ENCODE measurements at regions not wholly inside any gene's neighbourhood (a gene's known extent, or its start where the extent isn't known, plus 50 kb on each side); places are given as distances from the start of the nearest gene placed in this dataset.

DNA sequence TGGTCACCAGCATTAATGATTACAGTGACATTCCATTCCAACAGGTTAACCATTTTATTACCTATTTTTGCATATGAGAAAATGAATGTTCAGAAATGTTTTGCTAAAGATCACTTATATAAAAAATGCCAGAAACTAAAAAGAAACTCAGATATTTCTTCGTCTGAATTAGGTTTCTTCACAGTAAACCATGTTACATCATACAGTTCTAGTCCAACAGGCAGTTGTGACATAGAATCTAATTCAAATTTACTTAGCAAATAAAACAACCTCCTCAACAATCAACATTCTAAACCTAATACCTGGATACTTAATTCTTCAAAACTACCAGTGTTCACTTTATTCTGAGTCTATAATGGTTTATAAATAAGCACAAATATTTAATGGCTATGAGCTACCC, 416.3 kb upstream of the LRRTM4 start:
- H3K4me1 ChIP-seq (ENCODE audit: control insufficient read depth, extremely low read depth, insufficient read depth, low read length) = no peaks in the 10 kb centered on the region

DNA sequence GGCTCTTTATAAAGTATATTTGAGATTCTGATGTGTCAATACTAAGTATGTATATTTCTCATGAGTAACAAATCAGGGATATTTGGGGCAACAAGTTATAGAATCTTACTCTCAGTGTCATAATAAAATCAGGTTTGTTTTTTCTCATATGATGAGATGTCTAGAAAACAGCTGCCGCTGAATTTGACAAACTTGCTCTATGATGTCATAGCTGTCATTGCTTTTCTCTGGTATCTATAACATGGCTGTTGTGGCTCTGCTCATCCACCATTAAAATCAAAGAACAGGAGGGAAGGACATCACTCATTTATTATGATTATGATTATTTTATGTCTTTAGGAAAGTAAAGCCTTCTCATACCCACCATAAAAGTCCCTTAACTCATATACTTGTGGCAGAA, 417.2 kb upstream of the LRRTM4 start:
- H3K9me3 ChIP-seq (ENCODE audit: control insufficient read depth, insufficient read depth, low read depth, low read length) = no peaks in the 10 kb centered on the region
- no peaks in the 10 kb centered on the region for H3K79me2 ChIP-seq (ENCODE audit: control insufficient read depth, insufficient read depth, low read length)
- DNase-seq (ENCODE audit: low read depth in 2 of 2) = no peak
- no peak overlapping the region for H3K27ac ChIP-seq (ENCODE audit: insufficient read depth, low read length)
- H3K27me3 ChIP-seq (ENCODE audit: control insufficient read depth, insufficient read depth, low read length) = no peaks in the 10 kb centered on the region
- no peak overlapping the region for H3K4me2 ChIP-seq (ENCODE audit: extremely low read depth, insufficient read depth, low read length)
- no peaks in the 10 kb centered on the region for H3K36me3 ChIP-seq (ENCODE audit: control insufficient read depth, insufficient read depth, low read length)
- H2AFZ ChIP-seq (ENCODE audit: low read length) = no peak overlapping the region
- H3K4me3 ChIP-seq (replicated peaks in 1 of 4; ENCODE audit: control extremely low read depth in 1 of 4, insufficient read depth in 1 of 4, low read depth in 3 of 4, low read length in 4 of 4) = no peak overlapping the region
- TF ChIP-seq EZH2 (IDR thresholded peaks at IDR 0.05; ENCODE audit: low read length, missing control alignments) = no peak
- TF ChIP-seq, protein P1, sequence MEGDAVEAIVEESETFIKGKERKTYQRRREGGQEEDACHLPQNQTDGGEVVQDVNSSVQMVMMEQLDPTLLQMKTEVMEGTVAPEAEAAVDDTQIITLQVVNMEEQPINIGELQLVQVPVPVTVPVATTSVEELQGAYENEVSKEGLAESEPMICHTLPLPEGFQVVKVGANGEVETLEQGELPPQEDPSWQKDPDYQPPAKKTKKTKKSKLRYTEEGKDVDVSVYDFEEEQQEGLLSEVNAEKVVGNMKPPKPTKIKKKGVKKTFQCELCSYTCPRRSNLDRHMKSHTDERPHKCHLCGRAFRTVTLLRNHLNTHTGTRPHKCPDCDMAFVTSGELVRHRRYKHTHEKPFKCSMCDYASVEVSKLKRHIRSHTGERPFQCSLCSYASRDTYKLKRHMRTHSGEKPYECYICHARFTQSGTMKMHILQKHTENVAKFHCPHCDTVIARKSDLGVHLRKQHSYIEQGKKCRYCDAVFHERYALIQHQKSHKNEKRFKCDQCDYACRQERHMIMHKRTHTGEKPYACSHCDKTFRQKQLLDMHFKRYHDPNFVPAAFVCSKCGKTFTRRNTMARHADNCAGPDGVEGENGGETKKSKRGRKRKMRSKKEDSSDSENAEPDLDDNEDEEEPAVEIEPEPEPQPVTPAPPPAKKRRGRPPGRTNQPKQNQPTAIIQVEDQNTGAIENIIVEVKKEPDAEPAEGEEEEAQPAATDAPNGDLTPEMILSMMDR (conservative IDR thresholded peaks at IDR 0.05 in 1 of 2, IDR thresholded peaks at IDR 0.05 in 1 of 2; ENCODE audit: low read depth in 1 of 2, low read length in 2 of 2) = no peak
- H3K9ac ChIP-seq (ENCODE audit: insufficient read depth, low read length) = no peak overlapping the region
- H4K20me1 ChIP-seq (ENCODE audit: control insufficient read depth, extremely low read depth, insufficient read depth, low read length) = no peaks in the 10 kb centered on the region
- H3K4me1 ChIP-seq (ENCODE audit: control insufficient read depth, extremely low read depth, insufficient read depth, low read length) = no peaks in the 10 kb centered on the region

More for the DNA sequence above, 416.3 kb upstream of the LRRTM4 start:
- Histone ChIP-seq H3K4me3 (replicated peaks in 1 of 4; ENCODE audit: control extremely low read depth in 1 of 4, insufficient read depth in 1 of 4, low read depth in 3 of 4, low read length in 4 of 4) (no peak overlapping the region), H3K9me3 (ENCODE audit: control insufficient read depth, insufficient read depth, low read depth, low read length) (no peaks in the 10 kb centered on the region), H3K36me3 (ENCODE audit: control insufficient read depth, insufficient read depth, low read length) (no peaks in the 10 kb centered on the region), H3K79me2 (ENCODE audit: control insufficient read depth, insufficient read depth, low read length) (no peaks in the 10 kb centered on the region), H3K4me2 (ENCODE audit: extremely low read depth, insufficient read depth, low read length) (no peak overlapping the region), H2AFZ (ENCODE audit: low read length) (no peak overlapping the region), H3K27me3 (ENCODE audit: control insufficient read depth, insufficient read depth, low read length) (no peaks in the 10 kb centered on the region), H3K9ac (ENCODE audit: insufficient read depth, low read length) (no peak overlapping the region), H4K20me1 (ENCODE audit: control insufficient read depth, extremely low read depth, insufficient read depth, low read length) (no peaks in the 10 kb centered on the region), H3K27ac (ENCODE audit: insufficient read depth, low read length) (no peak overlapping the region)
- TF ChIP-seq, protein P1 (conservative IDR thresholded peaks at IDR 0.05 in 1 of 2, IDR thresholded peaks at IDR 0.05 in 1 of 2; ENCODE audit: low read depth in 1 of 2, low read length in 2 of 2) = no peak
- no peak for TF ChIP-seq EZH2 (IDR thresholded peaks at IDR 0.05; ENCODE audit: low read length, missing control alignments)
- DNase-seq (ENCODE audit: low read depth in 2 of 2) = no peak

GRCh38 chr2:77939801-77940200, 417.6 kb upstream of the LRRTM4 start:
- TF ChIP-seq EZH2 (IDR thresholded peaks at IDR 0.05; ENCODE audit: low read length, missing control alignments) = no peak
- TF ChIP-seq, protein P1 (conservative IDR thresholded peaks at IDR 0.05 in 1 of 2, IDR thresholded peaks at IDR 0.05 in 1 of 2; ENCODE audit: low read depth in 1 of 2, low read length in 2 of 2) = no peak

More at GRCh38 chr2:77939801-77940200, 417.6 kb upstream of the LRRTM4 start:
- H2AFZ ChIP-seq (ENCODE audit: low read length) = no peak overlapping the region
- DNase-seq (ENCODE audit: low read depth in 2 of 2) = no peak
- H3K4me1 ChIP-seq (ENCODE audit: control insufficient read depth, extremely low read depth, insufficient read depth, low read length) = no peaks in the 10 kb centered on the region
- H3K4me2 ChIP-seq (ENCODE audit: extremely low read depth, insufficient read depth, low read length) = no peak overlapping the region
- no peak overlapping the region for H3K27ac ChIP-seq (ENCODE audit: insufficient read depth, low read length)
- no peak overlapping the region for H3K9ac ChIP-seq (ENCODE audit: insufficient read depth, low read length)
- no peaks in the 10 kb centered on the region for H3K27me3 ChIP-seq (ENCODE audit: control insufficient read depth, insufficient read depth, low read length)
- H4K20me1 ChIP-seq (ENCODE audit: control insufficient read depth, extremely low read depth, insufficient read depth, low read length) = no peaks in the 10 kb centered on the region
- H3K4me3 ChIP-seq (replicated peaks in 1 of 4; ENCODE audit: control extremely low read depth in 1 of 4, insufficient read depth in 1 of 4, low read depth in 3 of 4, low read length in 4 of 4) = no peak overlapping the region
- no peaks in the 10 kb centered on the region for H3K9me3 ChIP-seq (ENCODE audit: control insufficient read depth, insufficient read depth, low read depth, low read length)
- no peaks in the 10 kb centered on the region for H3K79me2 ChIP-seq (ENCODE audit: control insufficient read depth, insufficient read depth, low read length)
- no peaks in the 10 kb centered on the region for H3K36me3 ChIP-seq (ENCODE audit: control insufficient read depth, insufficient read depth, low read length)
